Brain microvascular endothelial cell (primary cell): ENCODE measurements at regions not wholly inside any gene's neighbourhood (a gene's known extent, or its start where the extent isn't known, plus 50 kb on each side); places are given as distances from the start of the nearest gene placed in this dataset.

Experiments used
- DNase-seq: peaks from one replicate; pipeline ENCODE4 v3.0.0-alpha.2; 2020
- H3K27ac ChIP-seq: fragments of 250-450 bp; sonication (Bioruptor Pico); 2 replicates; pipeline ENCODE4 v1.5.1; 2020; ENCODE audit warnings: mild to moderate bottlenecking, moderate library complexity
- H3K27me3 ChIP-seq: fragments of 250-450 bp; sonication (Bioruptor Pico); replicated peaks from 2 replicates; pipeline ENCODE4 v1.5.1; 2020; ENCODE audit warnings: mild to moderate bottlenecking
- H3K36me3 ChIP-seq: fragments of 250-450 bp; sonication (Bioruptor Pico); replicated peaks from 2 replicates; pipeline ENCODE4 v1.5.1; 2020; ENCODE audit warnings: mild to moderate bottlenecking
- H3K4me3 ChIP-seq: 2 replicates; pipeline ENCODE4 v1.5.1; 2011; ENCODE audit warnings: low read depth, mild to moderate bottlenecking, control low read depth, low read length, moderate library complexity
- CTCF ChIP-seq: IDR thresholded peaks from 2 replicates; pipeline ENCODE4 v1.5.1; 2011; ENCODE audit warnings: low read depth, mild to moderate bottlenecking, moderate library complexity, low read length, control low read depth, inconsistent platforms; ENCODE audit errors: missing control alignments
- in situ Hi-C: cut with HindIII; loops from 2 replicates; pipeline ENCODE4 v1.10.0; 2017; ENCODE audit warnings: low sequenced_read_pairs, low pct_ligation_motif_present

GRCh38 chr1:200301152-200301551, 108.7 kb downstream of the ZNF281 start:
- in situ Hi-C loops: no loop called here
- no peak overlapping the region for H3K27ac ChIP-seq
- no peak for DNase-seq
- no peak overlapping the region for H3K4me3 ChIP-seq
- no peaks in the 10 kb centered on the region for H3K27me3 ChIP-seq
- TF ChIP-seq CTCF: no peak
- H3K36me3 ChIP-seq: no peaks in the 10 kb centered on the region

GRCh38 chr1:200299571-200299970, 110.3 kb downstream of the ZNF281 start:
- DNase-seq: no peak
- Histone ChIP-seq H3K36me3 (no peaks in the 10 kb centered on the region), H3K27me3 (no peaks in the 10 kb centered on the region), H3K4me3 (no peak overlapping the region), H3K27ac (no peak overlapping the region)
- in situ Hi-C loops: no loop called here
- no peak for TF ChIP-seq CTCF

- Histone ChIP-seq H3K4me3 (no peak overlapping the region), H3K27me3 (no peaks in the 10 kb centered on the region), H3K36me3 (no peaks in the 10 kb centered on the region), H3K27ac (no peak overlapping the region)
- DNase-seq: no peak
- in situ Hi-C loops: no loop called here
- TF ChIP-seq CTCF: no peak
Measured at GRCh38 chr1:200298242-200298641, 111.6 kb downstream of the ZNF281 start.

- no peak for DNase-seq
- H3K27ac ChIP-seq: no peak overlapping the region
- in situ Hi-C loops: no loop called here
Measured at GRCh38 chr1:200296091-200296661, 113.7 kb downstream of the ZNF281 start.

GRCh38 chr1:200294241-200294640, 115.6 kb downstream of the ZNF281 start:
- no peak overlapping the region for H3K27ac ChIP-seq
- no peak for TF ChIP-seq CTCF
- no peaks in the 10 kb centered on the region for H3K27me3 ChIP-seq
- H3K4me3 ChIP-seq: no peak overlapping the region
- no peaks in the 10 kb centered on the region for H3K36me3 ChIP-seq
- DNase-seq: no peak
- in situ Hi-C loops: no loop called here

More at GRCh38 chr1:200296091-200296661, 113.7 kb downstream of the ZNF281 start:
- Histone ChIP-seq H3K36me3 (no peaks in the 10 kb centered on the region), H3K27me3 (no peaks in the 10 kb centered on the region), H3K4me3 (no peak overlapping the region)
- no peak for TF ChIP-seq CTCF

GRCh38 chr1:200292699-200293098, 117.1 kb downstream of the ZNF281 start:
- DNase-seq: no peak
- Histone ChIP-seq H3K27ac (no peak overlapping the region), H3K36me3 (no peaks in the 10 kb centered on the region), H3K27me3 (no peaks in the 10 kb centered on the region), H3K4me3 (no peak overlapping the region)
- in situ Hi-C loops: no loop called here
- TF ChIP-seq CTCF: no peak
